HG02571 (cell line): ENCODE measurements at regions not wholly inside any gene's neighbourhood (a gene's known extent, or its start where the extent isn't known, plus 50 kb on each side); places are given as distances from the start of the nearest gene placed in this dataset.
"Not testable (repeated sequence)": the region's sequence is repeated elsewhere in the genome, so short reads cannot be mapped to it uniquely, and the experiment has no call there.

Source experiments
- ATAC-seq: cut with Tn5 transposase; IDR thresholded peaks from one replicate; pipeline ENCODE4 v1.9.1; 2021; ENCODE audit warnings: mild to moderate bottlenecking, moderate library complexity; ENCODE audit not compliant: unreplicated experiment

- ATAC-seq, result no peak
Observed at GRCh38 chr6:98416027-98416426, 418.3 kb upstream of the POU3F2 start.

- not testable (repeated sequence) for ATAC-seq
Observed at GRCh38 chr6:98416497-98417158, 417.7 kb upstream of the POU3F2 start.

GRCh38 chr6:98433325-98434056 is 400.9 kb upstream of the POU3F2 start:
- peak; percentile 92 for ATAC-seq

- ATAC-seq, result no peak
Observed at GRCh38 chr6:98443633-98444032, 390.7 kb upstream of the POU3F2 start.

GRCh38 chr6:98452685-98453084 is 381.7 kb upstream of the POU3F2 start:
- no peak for ATAC-seq

- no peak for ATAC-seq
Observed at GRCh38 chr6:98454809-98455322, 379.5 kb upstream of the POU3F2 start.

GRCh38 chr6:98458708-98459107 is 375.7 kb upstream of the POU3F2 start:
- ATAC-seq, result no peak

- no peak for ATAC-seq
Observed at GRCh38 chr6:98463038-98464000, 371.1 kb upstream of the POU3F2 start.

GRCh38 chr6:98467091-98467490 is 367.3 kb upstream of the POU3F2 start:
- no peak for ATAC-seq

- no peak for ATAC-seq
Observed at GRCh38 chr6:98467902-98468301, 366.5 kb upstream of the POU3F2 start.

- ATAC-seq, result no peak
Observed at GRCh38 chr6:98469141-98469540, 365.2 kb upstream of the POU3F2 start.

GRCh38 chr6:98470821-98471220 is 363.6 kb upstream of the POU3F2 start:
- ATAC-seq, result no peak

- no peak for ATAC-seq
Observed at GRCh38 chr6:98471444-98471843, 362.9 kb upstream of the POU3F2 start.

- ATAC-seq, result no peak
Observed at GRCh38 chr6:98477231-98477630, 357.1 kb upstream of the POU3F2 start.

- ATAC-seq, result no peak
Observed at GRCh38 chr6:98484696-98485095, 349.7 kb upstream of the POU3F2 start.

GRCh38 chr6:98485593-98485992 is 348.8 kb upstream of the POU3F2 start:
- no peak for ATAC-seq

- no peak for ATAC-seq
Observed at GRCh38 chr6:98486057-98486456, 348.3 kb upstream of the POU3F2 start.

GRCh38 chr6:98487612-98488011 is 346.8 kb upstream of the POU3F2 start:
- no peak for ATAC-seq

- ATAC-seq, result no peak
Observed at GRCh38 chr6:98498144-98498775, 336.1 kb upstream of the POU3F2 start.

GRCh38 chr6:98498866-98499265 is 335.5 kb upstream of the POU3F2 start:
- no peak for ATAC-seq
